Kidney (tissue), 13 donors: ENCODE measurements at regions not wholly inside any gene's neighbourhood (a gene's known extent, or its start where the extent isn't known, plus 50 kb on each side); places are given as distances from the start of the nearest gene placed in this dataset.

Source experiments
- DNase-seq, 5 donors: peaks; one replicate each; pipeline ENCODE4 v3.0.0-alpha.2; 2013 to 2020
- FAIRE-seq: peaks from 2 replicates; lab custom pipeline; 2012; peaks lifted over from hg19 to GRCh38; lab: Jason Lieb, UNC
- H3K27ac ChIP-seq, 2 donors: one replicate each; pipeline ENCODE4 v1.7.0; 2013; ENCODE audit warnings: low read depth in 2 of 2, low read length in 2 of 2, inconsistent platforms in 1 of 2
- H3K27me3 ChIP-seq: one replicate; pipeline ENCODE4 v1.7.1; 2013; ENCODE audit warnings: low read length, inconsistent platforms; ENCODE audit not compliant: control insufficient read depth, insufficient read depth
- H3K36me3 ChIP-seq, 3 donors: one replicate each; pipeline versions ENCODE4 v1.7.0 to v1.7.1; 2013; ENCODE audit warnings: low read length in 3 of 3, control low read depth in 1 of 3, inconsistent platforms in 1 of 3; ENCODE audit not compliant: insufficient read depth in 3 of 3, control insufficient read depth in 2 of 3
- H3K4me1 ChIP-seq, 3 donors: one replicate each; pipeline versions ENCODE4 v1.7.0 to v1.7.1; 2013; ENCODE audit warnings: low read length in 3 of 3, inconsistent platforms in 1 of 3, low read depth in 1 of 3; ENCODE audit not compliant: control insufficient read depth in 2 of 3, insufficient read depth in 2 of 3
- H3K4me3 ChIP-seq, 3 donors: one replicate each; pipeline versions ENCODE4 v1.7.0 to v1.8.1; 2013; ENCODE audit warnings: low read length in 3 of 3, control low read depth in 1 of 3, inconsistent platforms in 1 of 3
- H3K9ac ChIP-seq, 3 donors: one replicate each; pipeline versions ENCODE4 v1.7.0 to v1.7.1; 2013; ENCODE audit warnings: low read length in 3 of 3, control low read depth in 1 of 3, inconsistent platforms in 1 of 3
- H3K9me3 ChIP-seq, 3 donors: one replicate each; pipeline versions ENCODE4 v1.7.0 to v1.7.1; 2013; ENCODE audit warnings: low read length in 3 of 3, control low read depth in 1 of 3, inconsistent platforms in 1 of 3; ENCODE audit not compliant: control insufficient read depth in 2 of 3, insufficient read depth in 1 of 3
- intact Hi-C: fragments of 100-400 bp; cut with DNase I; formaldehyde crosslinking; loops from one replicate; pipeline ENCODE4 v1.11.1; 2022
- TF ChIP-seq, protein P1 (sequence below): IDR thresholded peaks from 3 replicates; pipeline ENCODE4 v1.5.1; 2012; ENCODE audit warnings: mild to moderate bottlenecking, moderate library complexity, borderline replicate concordance; ENCODE audit not compliant: insufficient read depth; ENCODE audit errors: extremely low read depth
- donor health status: control.
- donor health status: control.
- donor health status: control.
- donor health status: control.
- donor health status: control.
- donor health status: DM: yes; HTN: yes; CAD: no.
- donor health status: Normal renal cell carcinoma (clear cell type).

DNA sequence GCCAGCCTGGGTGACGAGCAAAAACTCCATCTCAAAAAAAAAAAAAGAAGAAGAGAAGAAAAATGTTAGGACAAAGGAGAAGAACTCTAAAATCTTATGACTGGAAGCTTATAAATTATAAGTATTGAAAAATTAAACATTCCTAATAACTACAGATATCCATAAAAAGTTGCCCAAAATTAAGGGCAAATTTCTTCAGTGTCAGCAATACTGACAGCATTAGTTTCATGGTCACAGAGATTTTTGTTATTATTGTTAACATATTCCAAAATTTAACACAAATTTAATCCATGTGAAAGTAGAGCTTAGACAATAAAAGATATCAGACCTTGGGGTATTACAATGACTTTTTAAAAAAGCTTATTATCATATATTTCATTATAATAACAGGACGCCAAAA lies 74.1 kb downstream of the NR2F2 start:
- peak; percentile 25 for FAIRE-seq
- intact Hi-C loops, result no loop called here
- peaks cover 12% of the 10 kb centered on the region for H3K27me3 ChIP-seq
- peaks cover 0 to 2% (median 0%) of the 10 kb centered on the region in 3 donors for H3K4me1 ChIP-seq
- H3K9ac ChIP-seq, result no peak overlapping the region
- H3K4me3 ChIP-seq, result no peak overlapping the region
- no peaks in the 10 kb centered on the region for H3K9me3 ChIP-seq
- H3K36me3 ChIP-seq, result peaks cover 0 to 3% (median 0%) of the 10 kb centered on the region in 3 donors
- DNase-seq, result no peak
- H3K27ac ChIP-seq, result no peak overlapping the region
- TF ChIP-seq, protein P1, sequence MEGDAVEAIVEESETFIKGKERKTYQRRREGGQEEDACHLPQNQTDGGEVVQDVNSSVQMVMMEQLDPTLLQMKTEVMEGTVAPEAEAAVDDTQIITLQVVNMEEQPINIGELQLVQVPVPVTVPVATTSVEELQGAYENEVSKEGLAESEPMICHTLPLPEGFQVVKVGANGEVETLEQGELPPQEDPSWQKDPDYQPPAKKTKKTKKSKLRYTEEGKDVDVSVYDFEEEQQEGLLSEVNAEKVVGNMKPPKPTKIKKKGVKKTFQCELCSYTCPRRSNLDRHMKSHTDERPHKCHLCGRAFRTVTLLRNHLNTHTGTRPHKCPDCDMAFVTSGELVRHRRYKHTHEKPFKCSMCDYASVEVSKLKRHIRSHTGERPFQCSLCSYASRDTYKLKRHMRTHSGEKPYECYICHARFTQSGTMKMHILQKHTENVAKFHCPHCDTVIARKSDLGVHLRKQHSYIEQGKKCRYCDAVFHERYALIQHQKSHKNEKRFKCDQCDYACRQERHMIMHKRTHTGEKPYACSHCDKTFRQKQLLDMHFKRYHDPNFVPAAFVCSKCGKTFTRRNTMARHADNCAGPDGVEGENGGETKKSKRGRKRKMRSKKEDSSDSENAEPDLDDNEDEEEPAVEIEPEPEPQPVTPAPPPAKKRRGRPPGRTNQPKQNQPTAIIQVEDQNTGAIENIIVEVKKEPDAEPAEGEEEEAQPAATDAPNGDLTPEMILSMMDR, result no peak

- TF ChIP-seq, protein P1, result no peak
- peaks cover 25% of the 10 kb centered on the region for H3K27me3 ChIP-seq
- H3K9me3 ChIP-seq, result no peaks in the 10 kb centered on the region
- intact Hi-C loops, result no loop called here
- no peak overlapping the region for H3K9ac ChIP-seq
- H3K4me3 ChIP-seq, result no peak overlapping the region
- DNase-seq (no peak), FAIRE-seq (no peak)
- H3K27ac ChIP-seq, result no peak overlapping the region
- H3K36me3 ChIP-seq, result peaks cover 0 to 3% (median 0%) of the 10 kb centered on the region in 3 donors
- peaks cover 0 to 2% (median 0%) of the 10 kb centered on the region in 3 donors for H3K4me1 ChIP-seq
Observed at GRCh38 chr15:96406291-96406690, 75.8 kb downstream of the NR2F2 start.

DNA sequence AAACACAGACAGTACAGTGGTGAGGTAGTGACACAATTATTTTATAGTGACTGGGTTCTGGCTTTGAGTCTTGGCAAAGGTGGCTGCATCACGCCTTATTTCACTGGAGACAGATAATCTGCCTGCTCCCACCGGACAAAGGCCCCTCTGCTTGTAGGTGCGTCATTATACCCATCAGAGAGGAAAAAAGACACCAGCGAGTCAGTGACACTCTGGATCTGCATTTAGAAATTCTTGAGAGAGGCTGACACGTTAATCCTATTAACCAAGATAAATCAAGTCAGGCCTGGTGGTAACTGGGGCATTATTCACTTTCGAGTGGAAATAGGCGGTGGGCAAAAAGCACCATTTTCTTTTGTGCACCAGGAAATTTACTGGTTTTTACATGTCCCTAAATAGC lies 76.2 kb downstream of the NR2F2 start:
- Histone ChIP-seq H3K4me3 (no peak overlapping the region), H3K9ac (no peak overlapping the region), H3K27me3 (peaks cover 27% of the 10 kb centered on the region), H3K27ac (no peak overlapping the region), H3K9me3 (no peaks in the 10 kb centered on the region), H3K36me3 (peaks cover 0 to 3% (median 0%) of the 10 kb centered on the region in 3 donors), H3K4me1 (peaks cover 0 to 2% (median 0%) of the 10 kb centered on the region in 3 donors)
- intact Hi-C loops, result no loop called here
- DNase-seq (no peak), FAIRE-seq (no peak)
- TF ChIP-seq, protein P1, result no peak

- DNase-seq (no peak), FAIRE-seq (no peak)
- Histone ChIP-seq H3K4me3 (no peak overlapping the region), H3K27ac (no peak overlapping the region), H3K4me1 (peaks cover 0 to 2% (median 0%) of the 10 kb centered on the region in 3 donors), H3K27me3 (peaks cover 35% of the 10 kb centered on the region), H3K9me3 (no peaks in the 10 kb centered on the region), H3K36me3 (peaks cover 0 to 3% (median 0%) of the 10 kb centered on the region in 3 donors), H3K9ac (no peak overlapping the region)
- intact Hi-C loops, result no loop called here
- TF ChIP-seq, protein P1, result no peak
Observed at GRCh38 chr15:96407482-96407881, 77.0 kb downstream of the NR2F2 start.
